ENCODE measurements at regions not wholly inside any gene's neighbourhood (a gene's known extent, or its start where the extent isn't known, plus 50 kb on each side); places are given as distances from the start of the nearest gene placed in this dataset.

GRCh38 chrX:138240266-138240665 lies 471.3 kb downstream of the FGF13 start (continued):
- no peak for TF ChIP-seq ATAD3A (CRISPR knock-in tag; IDR thresholded peaks at IDR 0.05)

- Histone ChIP-seq H3K27ac (ENCODE audit: extremely low read length, insufficient read depth, low read length) (no peak overlapping the region), H2AFZ (ENCODE audit: low read length) (no peak overlapping the region), H3K9me3 (ENCODE audit: low read length) (peaks cover 19% of the 10 kb centered on the region), H3K27me3 (ENCODE audit: control insufficient read depth in 1 of 2, insufficient read depth in 2 of 2, low read length in 2 of 2) (no peaks in the 10 kb centered on the region), H3K4me3 (replicated peaks in 1 of 3; ENCODE audit: insufficient read depth in 1 of 3, low read depth in 2 of 3, low read length in 3 of 3) (no peak overlapping the region), H3K4me1 (ENCODE audit: insufficient read depth, low read length) (no peaks in the 10 kb centered on the region), H3K4me2 (ENCODE audit: low read depth, low read length) (no peak overlapping the region), H4K20me1 (ENCODE audit: insufficient read depth, low read length) (no peaks in the 10 kb centered on the region), H3K36me3 (replicated peaks in 1 of 2; ENCODE audit: control insufficient read depth in 1 of 2, insufficient read depth in 2 of 2, low read length in 2 of 2) (no peaks in the 10 kb centered on the region), H3K9ac (ENCODE audit: insufficient read depth, low read depth, low read length) (no peak overlapping the region), H3K79me2 (ENCODE audit: insufficient read depth, low read length) (no peaks in the 10 kb centered on the region)
- TF ChIP-seq EED (CRISPR knock-in tag; IDR thresholded peaks at IDR 0.05) (no peak), FOXA1 (IDR thresholded peaks at IDR 0.05) (no peak), FOXA1 (CRISPR knock-in tag; IDR thresholded peaks at IDR 0.05) (no peak), SMARCE1 (IDR thresholded peaks at IDR 0.05; ENCODE audit: borderline replicate concordance) (no peak), TARDBP (CRISPR knock-in tag; IDR thresholded peaks at IDR 0.05) (no peak), TOE1 (CRISPR knock-in tag; IDR thresholded peaks at IDR 0.05) (no peak), ELF4 (CRISPR knock-in tag; IDR thresholded peaks at IDR 0.05; ENCODE audit: borderline replicate concordance) (no peak), ZSCAN9 (CRISPR knock-in tag; IDR thresholded peaks at IDR 0.05; ENCODE audit: borderline replicate concordance) (no peak)
- TF ChIP-seq, protein P1, sequence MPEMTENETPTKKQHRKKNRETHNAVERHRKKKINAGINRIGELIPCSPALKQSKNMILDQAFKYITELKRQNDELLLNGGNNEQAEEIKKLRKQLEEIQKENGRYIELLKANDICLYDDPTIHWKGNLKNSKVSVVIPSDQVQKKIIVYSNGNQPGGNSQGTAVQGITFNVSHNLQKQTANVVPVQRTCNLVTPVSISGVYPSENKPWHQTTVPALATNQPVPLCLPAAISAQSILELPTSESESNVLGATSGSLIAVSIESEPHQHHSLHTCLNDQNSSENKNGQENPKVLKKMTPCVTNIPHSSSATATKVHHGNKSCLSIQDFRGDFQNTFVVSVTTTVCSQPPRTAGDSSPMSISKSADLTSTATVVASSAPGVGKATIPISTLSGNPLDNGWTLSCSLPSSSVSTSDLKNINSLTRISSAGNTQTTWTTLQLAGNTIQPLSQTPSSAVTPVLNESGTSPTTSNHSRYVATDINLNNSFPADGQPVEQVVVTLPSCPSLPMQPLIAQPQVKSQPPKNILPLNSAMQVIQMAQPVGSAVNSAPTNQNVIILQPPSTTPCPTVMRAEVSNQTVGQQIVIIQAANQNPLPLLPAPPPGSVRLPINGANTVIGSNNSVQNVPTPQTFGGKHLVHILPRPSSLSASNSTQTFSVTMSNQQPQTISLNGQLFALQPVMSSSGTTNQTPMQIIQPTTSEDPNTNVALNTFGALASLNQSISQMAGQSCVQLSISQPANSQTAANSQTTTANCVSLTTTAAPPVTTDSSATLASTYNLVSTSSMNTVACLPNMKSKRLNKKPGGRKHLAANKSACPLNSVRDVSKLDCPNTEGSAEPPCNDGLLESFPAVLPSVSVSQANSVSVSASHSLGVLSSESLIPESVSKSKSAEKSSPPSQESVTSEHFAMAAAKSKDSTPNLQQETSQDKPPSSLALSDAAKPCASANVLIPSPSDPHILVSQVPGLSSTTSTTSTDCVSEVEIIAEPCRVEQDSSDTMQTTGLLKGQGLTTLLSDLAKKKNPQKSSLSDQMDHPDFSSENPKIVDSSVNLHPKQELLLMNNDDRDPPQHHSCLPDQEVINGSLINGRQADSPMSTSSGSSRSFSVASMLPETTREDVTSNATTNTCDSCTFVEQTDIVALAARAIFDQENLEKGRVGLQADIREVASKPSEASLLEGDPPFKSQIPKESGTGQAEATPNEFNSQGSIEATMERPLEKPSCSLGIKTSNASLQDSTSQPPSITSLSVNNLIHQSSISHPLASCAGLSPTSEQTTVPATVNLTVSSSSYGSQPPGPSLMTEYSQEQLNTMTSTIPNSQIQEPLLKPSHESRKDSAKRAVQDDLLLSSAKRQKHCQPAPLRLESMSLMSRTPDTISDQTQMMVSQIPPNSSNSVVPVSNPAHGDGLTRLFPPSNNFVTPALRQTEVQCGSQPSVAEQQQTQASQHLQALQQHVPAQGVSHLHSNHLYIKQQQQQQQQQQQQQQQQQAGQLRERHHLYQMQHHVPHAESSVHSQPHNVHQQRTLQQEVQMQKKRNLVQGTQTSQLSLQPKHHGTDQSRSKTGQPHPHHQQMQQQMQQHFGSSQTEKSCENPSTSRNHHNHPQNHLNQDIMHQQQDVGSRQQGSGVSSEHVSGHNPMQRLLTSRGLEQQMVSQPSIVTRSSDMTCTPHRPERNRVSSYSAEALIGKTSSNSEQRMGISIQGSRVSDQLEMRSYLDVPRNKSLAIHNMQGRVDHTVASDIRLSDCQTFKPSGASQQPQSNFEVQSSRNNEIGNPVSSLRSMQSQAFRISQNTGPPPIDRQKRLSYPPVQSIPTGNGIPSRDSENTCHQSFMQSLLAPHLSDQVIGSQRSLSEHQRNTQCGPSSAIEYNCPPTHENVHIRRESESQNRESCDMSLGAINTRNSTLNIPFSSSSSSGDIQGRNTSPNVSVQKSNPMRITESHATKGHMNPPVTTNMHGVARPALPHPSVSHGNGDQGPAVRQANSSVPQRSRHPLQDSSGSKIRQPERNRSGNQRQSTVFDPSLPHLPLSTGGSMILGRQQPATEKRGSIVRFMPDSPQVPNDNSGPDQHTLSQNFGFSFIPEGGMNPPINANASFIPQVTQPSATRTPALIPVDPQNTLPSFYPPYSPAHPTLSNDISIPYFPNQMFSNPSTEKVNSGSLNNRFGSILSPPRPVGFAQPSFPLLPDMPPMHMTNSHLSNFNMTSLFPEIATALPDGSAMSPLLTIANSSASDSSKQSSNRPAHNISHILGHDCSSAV (CRISPR knock-in tag; IDR thresholded peaks at IDR 0.05; ENCODE audit: borderline replicate concordance): no peak
- intact Hi-C loops (cut with micrococcal nuclease; ENCODE audit: unreplicated experiment): no loop called here
- CTCF ChIA-PET (ENCODE audit: low intra/inter-chr PET ratio, low total read pairs): no interaction called here
- BruUV-seq (replicated peaks): no TSS peak
- ATAC-seq: no peak
- POLR2A ChIA-PET: no interaction called here
- DNase-seq (ENCODE audit: low spot score): no peak
- WGBS (ENCODE audit: low lambda C conversion rate): 0% methylated on average over 3 of the region's 3 CpGs
- no peak for FAIRE-seq
- in situ Hi-C loops (cut with HindIII; ENCODE audit: extremely low pct_ligation_motif_present, low pct_unique_long_range_greater_than_20kb): no loop called here
These were observed 457.5 kb downstream of the FGF13 start for GRCh38 chrX:138254001-138254400.
